HG02885 (cell line): ENCODE measurements at regions not wholly inside any gene's neighbourhood (a gene's known extent, or its start where the extent isn't known, plus 50 kb on each side); places are given as distances from the start of the nearest gene placed in this dataset.
"Not testable (repeated sequence)": the region's sequence is repeated elsewhere in the genome, so short reads cannot be mapped to it uniquely, and the experiment has no call there.

ENCODE experiments used
- ATAC-seq: cut with Tn5 transposase; IDR thresholded peaks from one replicate; pipeline ENCODE4 v1.9.1; 2021; ENCODE audit warnings: mild to moderate bottlenecking; ENCODE audit not compliant: unreplicated experiment, poor library complexity

- peak; percentile 2 for ATAC-seq
Measured at GRCh38 chr4:79575709-79576428, 167.8 kb upstream of the GK2 start.

GRCh38 chr4:79574741-79575451 lies 166.9 kb upstream of the GK2 start:
- no peak for ATAC-seq

- no peak for ATAC-seq
Measured at GRCh38 chr4:79563219-79563618, 155.2 kb upstream of the GK2 start.

DNA sequence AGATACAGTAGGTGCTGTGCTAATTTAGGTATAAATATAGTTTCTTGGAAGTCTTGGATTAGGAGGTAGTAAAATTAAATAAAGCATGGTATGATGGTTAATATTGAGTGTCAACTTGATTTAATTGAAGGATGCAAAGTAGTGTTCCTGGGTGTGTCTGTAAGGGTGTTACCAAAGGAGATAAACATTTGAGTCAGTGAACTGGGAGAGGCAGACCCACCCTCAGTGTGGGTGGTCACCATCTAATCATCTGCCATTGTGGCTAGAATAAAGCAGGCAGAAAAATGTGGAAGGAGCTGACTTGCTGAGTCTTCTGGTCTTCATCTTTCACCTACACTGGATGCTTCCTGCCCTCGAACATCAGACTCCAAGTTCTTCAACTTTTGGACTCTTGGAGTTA lies 153.7 kb upstream of the GK2 start:
- no peak for ATAC-seq

DNA sequence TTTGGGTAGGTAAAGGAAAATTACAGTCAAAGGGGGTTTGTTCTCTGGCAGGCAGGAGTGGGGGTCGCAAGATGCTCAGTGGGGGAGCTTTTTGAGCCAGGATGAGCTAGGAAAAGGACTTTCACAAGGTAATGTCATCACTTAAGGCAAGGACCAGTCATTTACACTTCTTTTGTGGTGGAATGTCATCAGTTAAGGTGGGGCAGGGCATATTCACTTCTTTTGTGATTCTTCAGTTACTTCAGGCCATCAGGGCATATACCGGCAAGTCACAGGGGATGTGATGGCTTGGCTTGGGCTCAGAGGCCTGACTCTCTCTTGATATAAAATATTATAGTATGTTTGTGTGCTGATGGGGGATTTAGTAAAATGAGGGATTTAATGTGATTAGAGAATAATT lies 151.4 kb upstream of the GK2 start:
- not testable (repeated sequence) for ATAC-seq

GRCh38 chr4:79552311-79552710 lies 144.3 kb upstream of the GK2 start:
- no peak for ATAC-seq

DNA sequence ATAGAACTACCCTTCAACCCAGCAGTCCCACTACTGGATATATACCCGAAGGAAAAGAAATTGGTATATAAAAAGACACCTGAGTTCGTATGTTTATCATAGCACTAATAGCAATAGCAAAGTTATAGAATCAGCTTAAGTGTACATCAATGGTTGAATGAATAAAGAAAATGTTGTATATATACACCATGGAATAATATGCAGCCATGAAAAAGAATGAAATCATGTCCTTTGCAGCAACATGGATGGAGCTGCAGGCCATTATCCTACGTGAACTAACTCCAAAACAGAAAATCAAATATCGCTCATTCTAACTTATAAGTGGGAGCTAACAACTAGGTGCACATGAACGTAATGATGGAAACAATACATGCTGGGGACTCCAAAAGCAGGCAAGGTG lies 143.5 kb upstream of the GK2 start:
- no peak for ATAC-seq

GRCh38 chr4:79547851-79548250 lies 139.8 kb upstream of the GK2 start:
- ATAC-seq: no peak

- not testable (repeated sequence) for ATAC-seq
Measured at GRCh38 chr4:79545292-79545691, 137.3 kb upstream of the GK2 start.

- no peak for ATAC-seq
Measured at GRCh38 chr4:79540143-79540542, 132.1 kb upstream of the GK2 start.

DNA sequence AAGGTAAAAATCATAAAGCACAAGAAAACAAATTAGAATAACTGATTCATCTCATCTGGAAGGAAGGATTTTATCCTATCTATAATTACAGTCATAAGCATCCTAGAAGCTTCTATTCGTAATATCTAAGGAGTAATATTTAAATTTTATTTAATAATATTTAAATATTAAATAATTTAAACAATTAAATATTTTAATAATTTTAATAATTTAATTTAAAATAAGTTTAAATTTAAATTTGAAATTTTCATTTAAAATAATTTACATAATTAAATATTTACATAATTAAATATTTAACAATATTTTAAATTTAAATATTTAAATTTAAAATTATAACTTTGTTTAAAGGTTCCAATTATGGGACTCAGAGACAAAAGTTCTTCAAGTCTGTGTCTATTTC lies 127.5 kb upstream of the GK2 start:
- ATAC-seq: no peak

DNA sequence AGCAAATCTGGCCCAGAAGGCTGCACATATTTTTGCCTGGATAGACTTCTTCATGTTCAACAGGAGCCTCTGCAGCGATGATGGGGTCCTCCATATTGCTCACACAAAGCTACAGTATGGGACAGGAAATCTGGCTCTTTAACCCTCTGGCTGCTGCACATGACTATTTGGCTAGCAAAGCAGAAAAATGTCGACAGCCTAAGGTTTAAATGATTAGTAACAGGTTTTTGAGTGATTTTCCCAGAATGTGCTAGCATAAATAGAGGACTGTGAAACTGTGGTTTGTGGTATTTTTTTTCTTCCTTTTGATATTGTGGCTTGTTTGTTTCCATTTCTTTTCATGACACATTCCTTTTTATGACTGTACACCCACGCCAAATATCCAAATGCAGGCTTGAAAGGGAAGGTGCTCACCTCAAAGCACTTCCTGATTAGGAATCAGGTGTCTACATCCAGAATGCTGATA lies 120.2 kb upstream of the GK2 start:
- ATAC-seq: no peak

DNA sequence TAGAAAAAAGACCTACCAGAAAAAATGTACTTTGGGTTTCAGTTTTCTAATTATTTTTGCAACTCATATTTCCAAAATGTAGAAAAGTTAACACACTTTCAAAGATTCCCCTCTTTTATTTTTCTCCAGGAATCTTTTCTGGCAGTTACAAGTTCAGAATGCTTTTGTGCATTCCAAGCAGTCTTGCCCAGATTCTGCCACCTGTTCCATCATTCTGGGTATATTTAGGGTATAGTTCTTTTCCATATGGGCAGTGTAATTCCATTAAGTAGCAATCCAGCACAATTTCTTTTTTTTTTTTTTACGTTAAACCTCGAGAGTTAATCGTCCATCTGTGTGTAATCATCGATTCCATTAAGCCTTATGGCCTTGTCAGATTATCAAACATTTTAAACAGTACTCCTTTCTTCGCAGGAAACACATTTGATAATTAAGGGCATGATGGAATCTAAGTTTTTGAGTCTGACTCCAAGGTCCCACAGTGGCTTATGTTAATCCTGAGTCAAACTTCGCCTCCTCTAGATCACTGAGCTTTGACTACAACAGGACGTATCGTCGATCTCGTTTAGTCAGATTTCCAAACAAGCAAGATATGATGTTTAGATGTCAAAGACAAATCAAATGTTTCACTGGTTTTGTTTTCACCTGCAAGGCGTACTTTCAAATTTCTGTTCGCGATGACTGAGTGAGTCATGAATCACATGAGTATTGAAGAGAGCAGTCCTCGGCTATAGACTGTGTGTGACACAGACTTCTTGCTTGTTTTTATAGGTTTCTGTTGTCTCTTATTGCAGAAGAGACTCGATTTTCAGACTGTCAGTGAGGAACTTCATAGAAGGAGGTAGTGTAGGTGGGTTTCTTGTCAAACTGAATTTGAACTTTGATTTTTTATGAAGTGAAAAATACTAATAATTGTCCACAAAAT lies 118.9 kb upstream of the GK2 start:
- no peak for ATAC-seq

DNA sequence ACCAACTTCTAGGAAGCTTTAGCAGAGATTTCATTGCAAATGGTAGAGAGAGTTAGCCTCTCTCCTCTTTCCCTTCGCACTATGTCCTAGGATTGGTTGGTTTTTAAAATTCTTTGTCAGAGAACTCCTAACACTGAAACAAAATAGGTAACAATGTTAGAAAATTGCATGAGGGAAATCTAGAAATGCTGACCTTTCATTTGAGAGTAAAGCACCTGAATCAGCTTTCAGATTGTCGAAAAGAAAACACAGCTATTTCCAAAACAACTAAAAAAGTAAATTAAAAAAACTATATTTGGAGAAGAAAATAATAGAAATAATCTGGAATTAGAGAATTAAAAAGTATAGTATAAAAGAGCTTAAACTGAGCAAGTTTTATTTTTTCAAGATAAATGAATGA lies 108.1 kb upstream of the GK2 start:
- no peak for ATAC-seq

GRCh38 chr4:79514621-79515329 lies 106.7 kb upstream of the GK2 start:
- no peak for ATAC-seq

GRCh38 chr4:79513576-79513975 lies 105.5 kb upstream of the GK2 start:
- ATAC-seq: no peak

GRCh38 chr4:79512363-79512762 lies 104.3 kb upstream of the GK2 start:
- no peak for ATAC-seq

DNA sequence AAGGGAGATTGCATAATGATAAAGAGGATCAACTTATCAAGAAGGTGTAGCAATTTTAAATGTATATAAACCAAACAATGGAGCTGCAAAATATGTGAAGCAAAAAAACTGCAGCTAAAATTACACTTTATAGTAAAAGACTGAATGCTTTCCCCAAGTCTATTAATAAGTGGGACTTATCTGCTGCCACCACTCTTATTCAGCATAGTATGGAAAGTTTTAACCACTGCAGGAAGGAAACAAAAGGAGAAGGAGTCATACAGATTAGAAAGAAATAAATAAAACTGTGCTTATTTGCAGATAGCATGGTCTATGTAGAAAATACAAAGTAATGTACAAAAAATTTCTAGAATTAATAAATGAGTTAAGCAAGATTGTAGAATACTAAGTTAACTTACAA lies 94.1 kb upstream of the GK2 start:
- ATAC-seq: no peak

DNA sequence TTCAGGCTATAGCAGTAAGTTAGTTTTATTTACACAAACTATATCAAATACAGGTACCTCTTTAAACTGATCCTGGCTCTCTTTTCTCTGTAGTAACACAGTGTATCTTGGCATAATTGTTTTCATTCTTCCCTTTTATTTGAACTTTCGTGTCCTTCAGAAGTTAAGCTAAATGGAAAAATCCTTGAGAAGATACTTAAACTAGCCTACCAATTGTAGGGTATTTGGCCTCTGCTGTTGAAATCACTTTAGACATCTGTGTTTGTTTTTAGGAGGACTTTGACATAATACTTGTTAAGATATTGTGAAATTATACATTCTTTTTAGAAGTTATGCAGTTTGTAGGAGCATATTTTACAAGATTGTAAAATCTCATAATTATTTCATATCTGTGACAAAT lies 90.3 kb upstream of the GK2 start:
- ATAC-seq: no peak

DNA sequence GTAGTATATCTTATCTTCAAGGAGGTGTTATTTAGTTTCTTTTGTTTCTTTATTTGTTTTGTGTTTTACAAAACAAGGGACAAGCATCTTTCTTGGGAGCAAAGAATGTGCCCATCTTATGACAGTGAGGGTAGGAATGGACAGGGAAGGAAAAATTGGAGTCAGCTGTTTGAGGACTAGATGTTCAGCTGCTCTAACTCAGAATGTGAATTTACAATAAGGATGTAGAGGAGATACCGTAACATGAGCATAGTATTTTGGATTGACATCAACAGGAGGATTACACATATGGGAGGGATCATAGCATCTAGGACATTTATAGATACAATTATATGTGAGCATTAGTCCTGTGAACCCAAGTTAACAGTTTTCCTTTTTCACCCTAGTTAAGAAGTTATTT lies 89.0 kb upstream of the GK2 start:
- no peak for ATAC-seq
